Activated B cell treated with CpG ODN at 0.5 μM for 24 hours (primary cell): ENCODE measurements at regions not wholly inside any gene's neighbourhood (a gene's known extent, or its start where the extent isn't known, plus 50 kb on each side); places are given as distances from the start of the nearest gene placed in this dataset.

Experiments
- ATAC-seq: fragments of 200-7000 bp; cut with Tn5 transposase; one replicate; pipeline ENCODE4 v1.10.0; 2021; ENCODE audit warnings: low read depth, mild to moderate bottlenecking, moderate library complexity
- CTCF ChIA-PET: fragments of 350-600 bp; sonication (Branson Sonifier 250); formaldehyde crosslinking; loops from one replicate; lab custom pipeline; 2021; ENCODE audit warnings: antibody characterized with exemption; lab: Charles Lee
- POLR2A ChIA-PET: fragments of 350-600 bp; sonication (Branson Sonifier 250); formaldehyde crosslinking; loops from one replicate; lab custom pipeline; 2021; ENCODE audit warnings: antibody characterized with exemption; lab: Charles Lee
- DNase-seq: peaks from one replicate; pipeline ENCODE4 v3.0.0; 2022
- H3K27ac Mint-ChIP-seq: one replicate; pipeline ENCODE4 v1.8.0; 2020; ENCODE audit warnings: mixed read lengths
- H3K27me3 Mint-ChIP-seq: one replicate; pipeline ENCODE4 v1.8.0; 2021; ENCODE audit warnings: mixed read lengths
- H3K36me3 Mint-ChIP-seq: one replicate; pipeline ENCODE4 v1.8.0; 2021; ENCODE audit warnings: low read depth, mixed read lengths
- H3K4me1 Mint-ChIP-seq: one replicate; pipeline ENCODE4 v1.8.0; 2021; ENCODE audit warnings: mixed read lengths
- H3K4me3 Mint-ChIP-seq: one replicate; pipeline ENCODE4 v1.8.0; 2020; ENCODE audit warnings: mild to moderate bottlenecking, mixed read lengths
- H3K9me3 Mint-ChIP-seq: one replicate; pipeline ENCODE4 v1.8.0; 2020; ENCODE audit warnings: mixed read lengths
- intact Hi-C: fragments of 100-400 bp; cut with micrococcal nuclease; formaldehyde crosslinking; loops from one replicate; pipeline ENCODE4 v1.15.1; 2024
- TF ChIP-seq, protein P1 (sequence below): fragments of 200-600 bp; IDR thresholded peaks from one replicate; pipeline ENCODE4 v1.8.0; 2022; ENCODE audit warnings: antibody characterized with exemption, mild to moderate bottlenecking

DNA sequence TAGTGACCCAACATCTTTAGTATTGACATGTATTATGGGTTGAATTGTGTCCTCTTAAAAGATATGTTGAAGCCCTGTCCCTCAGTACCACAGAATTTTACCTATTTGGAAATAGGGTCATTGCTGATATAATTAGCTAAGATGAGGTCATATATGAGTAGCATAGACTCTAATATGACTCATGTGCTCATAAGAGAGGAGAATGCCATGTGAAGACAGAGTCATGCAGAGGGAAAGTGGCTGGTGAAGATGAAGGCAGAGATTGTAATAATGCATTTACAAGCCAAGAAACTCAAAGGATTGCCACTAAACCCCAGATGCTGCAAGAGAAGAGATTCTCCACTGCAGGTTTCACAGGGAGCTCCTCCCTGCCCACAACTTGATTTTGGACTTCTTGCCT is 496.4 kb downstream of the KIF20B start:
- TF ChIP-seq, protein P1, sequence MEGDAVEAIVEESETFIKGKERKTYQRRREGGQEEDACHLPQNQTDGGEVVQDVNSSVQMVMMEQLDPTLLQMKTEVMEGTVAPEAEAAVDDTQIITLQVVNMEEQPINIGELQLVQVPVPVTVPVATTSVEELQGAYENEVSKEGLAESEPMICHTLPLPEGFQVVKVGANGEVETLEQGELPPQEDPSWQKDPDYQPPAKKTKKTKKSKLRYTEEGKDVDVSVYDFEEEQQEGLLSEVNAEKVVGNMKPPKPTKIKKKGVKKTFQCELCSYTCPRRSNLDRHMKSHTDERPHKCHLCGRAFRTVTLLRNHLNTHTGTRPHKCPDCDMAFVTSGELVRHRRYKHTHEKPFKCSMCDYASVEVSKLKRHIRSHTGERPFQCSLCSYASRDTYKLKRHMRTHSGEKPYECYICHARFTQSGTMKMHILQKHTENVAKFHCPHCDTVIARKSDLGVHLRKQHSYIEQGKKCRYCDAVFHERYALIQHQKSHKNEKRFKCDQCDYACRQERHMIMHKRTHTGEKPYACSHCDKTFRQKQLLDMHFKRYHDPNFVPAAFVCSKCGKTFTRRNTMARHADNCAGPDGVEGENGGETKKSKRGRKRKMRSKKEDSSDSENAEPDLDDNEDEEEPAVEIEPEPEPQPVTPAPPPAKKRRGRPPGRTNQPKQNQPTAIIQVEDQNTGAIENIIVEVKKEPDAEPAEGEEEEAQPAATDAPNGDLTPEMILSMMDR, result no peak
- ATAC-seq (no peak), DNase-seq (no peak)
- intact Hi-C loops, result no loop called here
- Mint-ChIP-seq H3K27me3 (no peaks in the 10 kb centered on the region), H3K27ac (no peak overlapping the region), H3K4me1 (no peaks in the 10 kb centered on the region), H3K4me3 (no peak overlapping the region), H3K9me3 (no peaks in the 10 kb centered on the region), H3K36me3 (no peaks in the 10 kb centered on the region)
- POLR2A ChIA-PET, result no interaction called here
- CTCF ChIA-PET, result no interaction called here

- TF ChIP-seq, protein P1, result no peak
- Mint-ChIP-seq H3K4me1 (no peaks in the 10 kb centered on the region), H3K27ac (no peak overlapping the region), H3K36me3 (no peaks in the 10 kb centered on the region), H3K27me3 (no peaks in the 10 kb centered on the region), H3K4me3 (no peak overlapping the region), H3K9me3 (no peaks in the 10 kb centered on the region)
- DNase-seq (no peak), ATAC-seq (no peak)
- intact Hi-C loops, result no loop called here
- CTCF ChIA-PET, result no interaction called here
- POLR2A ChIA-PET, result no interaction called here
These were observed 497.7 kb downstream of the KIF20B start for GRCh38 chr10:90199093-90199492.

DNA sequence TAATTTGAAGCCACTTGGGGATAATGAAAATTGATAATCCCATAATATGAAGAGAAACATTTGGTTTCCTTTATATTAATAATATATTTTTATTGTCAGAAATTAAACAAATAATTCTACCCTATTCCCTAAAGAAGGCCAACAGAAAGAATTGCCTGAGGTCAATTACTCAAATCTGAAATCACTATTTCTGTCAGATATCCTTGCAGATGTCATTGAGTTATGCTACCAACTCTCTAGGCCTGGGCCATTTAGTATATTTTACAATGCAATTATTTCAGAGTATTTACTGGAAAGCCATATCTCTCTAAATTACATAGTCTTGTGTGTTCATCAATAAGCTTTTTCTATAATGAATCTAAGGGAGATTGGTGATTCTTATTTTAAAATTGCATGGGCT is 498.1 kb downstream of the KIF20B start:
- Mint-ChIP-seq H3K36me3 (no peaks in the 10 kb centered on the region), H3K27ac (no peak overlapping the region), H3K4me1 (no peaks in the 10 kb centered on the region), H3K4me3 (no peak overlapping the region), H3K9me3 (no peaks in the 10 kb centered on the region), H3K27me3 (no peaks in the 10 kb centered on the region)
- intact Hi-C loops, result no loop called here
- ATAC-seq, result no peak
- no peak for DNase-seq
- ChIA-PET CTCF (no interaction called here), POLR2A (no interaction called here)
- TF ChIP-seq, protein P1, result no peak

GRCh38 chr10:90204131-90204955 is 503.0 kb downstream of the KIF20B start:
- no peak for DNase-seq
- Mint-ChIP-seq H3K4me1 (no peaks in the 10 kb centered on the region), H3K36me3 (no peaks in the 10 kb centered on the region), H3K9me3 (no peaks in the 10 kb centered on the region), H3K27ac (no peak overlapping the region), H3K27me3 (no peaks in the 10 kb centered on the region), H3K4me3 (no peak overlapping the region)
- intact Hi-C loops, result no loop called here
- CTCF ChIA-PET, result no interaction called here
- POLR2A ChIA-PET, result no interaction called here
- no peak for ATAC-seq
- TF ChIP-seq, protein P1, result no peak

- Mint-ChIP-seq H3K27me3 (no peaks in the 10 kb centered on the region), H3K27ac (no peak overlapping the region), H3K4me1 (no peaks in the 10 kb centered on the region), H3K4me3 (no peak overlapping the region), H3K9me3 (no peaks in the 10 kb centered on the region), H3K36me3 (no peaks in the 10 kb centered on the region)
- POLR2A ChIA-PET, result no interaction called here
- intact Hi-C loops, result no loop called here
- TF ChIP-seq, protein P1, result no peak
- ATAC-seq (no peak), DNase-seq (no peak)
- CTCF ChIA-PET, result no interaction called here
These were observed 503.5 kb downstream of the KIF20B start for GRCh38 chr10:90204956-90205314.
